ENCODE measurements at regions not wholly inside any gene's neighbourhood (a gene's known extent, or its start where the extent isn't known, plus 50 kb on each side); places are given as distances from the start of the nearest gene placed in this dataset.

- TF ChIP-seq YY1 (IDR thresholded peaks at IDR 0.05; ENCODE audit: low read depth) (no peak), USF1 (IDR thresholded peaks at IDR 0.05) (no peak), MAX (IDR thresholded peaks at IDR 0.05) (no peak), TEAD4 (IDR thresholded peaks at IDR 0.05) (no peak), FOXM1 (IDR thresholded peaks at IDR 0.05; ENCODE audit: borderline replicate concordance, low read depth) (no peak), EP300 (IDR thresholded peaks at IDR 0.05; ENCODE audit: borderline replicate concordance) (no peak), RAD21 (IDR thresholded peaks at IDR 0.05; ENCODE audit: low read depth) (no peak), EGR1 (IDR thresholded peaks at IDR 0.05) (no peak), NFIC (IDR thresholded peaks at IDR 0.05) (no peak), REST (IDR thresholded peaks at IDR 0.05; ENCODE audit: low read depth) (no peak), CREB1 (IDR thresholded peaks at IDR 0.05; ENCODE audit: low read depth) (no peak)
These were observed 147.3 kb downstream of the ZFP36L2 start for GRCh38 chr2:43078781-43079755.

Measured in Ishikawa (cell line).